Stimulated activated CD8-positive, alpha-beta memory T cell treated with anti-CD3 and anti-CD28 coated beads, Interleukin-7, amount 100 ng/mL, for 48 hours (primary cell): ENCODE measurements at regions not wholly inside any gene's neighbourhood (a gene's known extent, or its start where the extent isn't known, plus 50 kb on each side); places are given as distances from the start of the nearest gene placed in this dataset.
"Not testable (repeated sequence)": the region's sequence is repeated elsewhere in the genome, so short reads cannot be mapped to it uniquely, and the experiment has no call there.

ENCODE experiments used
- DNase-seq, 2 donors: peaks; one replicate each; pipeline ENCODE4 v3.0.0-alpha.2; 2020; ENCODE audit warnings: low read depth in 1 of 2; ENCODE audit errors: extremely low read depth in 1 of 2

DNA sequence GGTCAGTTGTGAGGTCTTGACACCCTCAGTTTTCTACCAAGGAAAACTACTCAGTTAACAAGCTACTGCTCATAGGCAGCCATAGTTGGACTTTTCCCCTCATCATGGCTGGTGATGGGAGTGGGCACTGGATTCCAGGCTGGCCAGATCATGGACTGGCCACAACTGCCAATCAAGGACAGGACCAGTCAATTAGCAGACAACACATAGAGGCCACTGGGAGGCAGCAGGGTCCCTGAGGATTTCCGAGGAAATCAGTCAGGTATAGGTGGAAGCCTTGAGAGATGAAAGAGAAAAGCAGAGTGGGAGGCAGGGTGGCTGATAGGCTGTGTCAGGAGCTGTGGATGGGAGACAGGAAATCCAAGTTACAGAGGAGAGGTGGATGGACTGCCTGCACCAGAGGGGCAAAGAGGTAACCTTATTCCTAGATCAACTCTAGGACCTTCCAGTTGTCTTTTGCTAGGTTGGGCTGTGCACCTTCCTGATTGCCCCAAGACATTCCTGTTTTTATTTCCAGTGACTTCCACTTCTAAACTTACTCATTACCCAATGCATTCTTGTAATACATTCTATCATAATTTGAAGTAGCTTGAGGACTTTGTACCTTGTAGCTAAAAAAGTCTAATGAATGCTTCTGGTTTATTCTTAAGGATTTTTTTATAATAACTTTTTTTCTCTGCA lies 361.8 kb downstream of the KCNRG start:
- no peak for DNase-seq

DNA sequence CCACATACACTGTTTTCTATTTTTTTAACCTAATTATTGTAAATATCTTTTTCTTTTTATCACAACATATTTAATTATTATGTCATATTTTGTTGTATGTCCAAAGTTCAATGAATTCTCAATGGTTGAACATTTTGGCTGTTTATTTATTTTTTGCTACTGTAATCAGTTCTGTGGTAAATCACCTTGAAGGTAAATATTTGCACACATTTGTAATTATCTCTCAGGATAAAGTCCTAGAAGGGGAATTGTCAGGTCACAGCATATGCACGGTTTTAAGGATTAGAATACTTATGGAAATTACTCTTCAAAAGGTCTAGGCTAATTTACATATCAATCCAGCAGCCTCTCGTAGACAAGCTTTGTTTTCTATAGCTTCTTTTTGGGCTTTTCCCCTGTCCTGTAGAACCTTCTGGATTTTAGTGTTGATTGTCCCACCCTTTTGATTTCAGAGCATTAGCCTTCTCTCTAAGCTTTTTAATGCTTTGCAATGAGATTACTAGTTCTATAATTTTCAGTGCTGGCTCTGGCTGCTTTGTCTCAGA lies 362.6 kb downstream of the KCNRG start:
- DNase-seq, result no peak

DNA sequence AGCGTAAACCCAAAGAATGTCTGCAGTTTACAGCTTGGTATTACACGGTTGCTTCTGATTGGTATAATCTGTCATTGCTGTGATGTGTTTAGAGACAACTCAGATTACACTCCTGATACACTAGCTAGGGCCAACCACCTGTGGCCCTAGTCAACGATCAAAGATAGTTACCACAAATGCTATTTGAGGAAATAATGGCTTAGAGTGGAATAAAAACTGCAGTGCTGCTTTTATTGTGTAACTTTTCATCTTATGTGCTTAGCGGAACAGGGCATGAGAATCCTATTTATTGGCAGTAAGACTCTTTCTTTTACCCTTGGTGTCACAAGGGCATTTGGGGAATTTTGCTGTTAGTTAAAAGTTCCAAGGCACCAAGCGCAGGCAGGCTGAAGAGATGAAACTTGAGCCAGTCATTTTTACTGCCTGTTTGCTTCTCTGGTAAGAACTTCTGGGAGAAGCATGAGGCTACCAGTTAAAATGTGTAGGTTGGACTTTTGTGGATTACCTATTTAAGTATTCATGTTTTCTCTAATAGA lies 363.3 kb downstream of the KCNRG start:
- no peak for DNase-seq

DNA sequence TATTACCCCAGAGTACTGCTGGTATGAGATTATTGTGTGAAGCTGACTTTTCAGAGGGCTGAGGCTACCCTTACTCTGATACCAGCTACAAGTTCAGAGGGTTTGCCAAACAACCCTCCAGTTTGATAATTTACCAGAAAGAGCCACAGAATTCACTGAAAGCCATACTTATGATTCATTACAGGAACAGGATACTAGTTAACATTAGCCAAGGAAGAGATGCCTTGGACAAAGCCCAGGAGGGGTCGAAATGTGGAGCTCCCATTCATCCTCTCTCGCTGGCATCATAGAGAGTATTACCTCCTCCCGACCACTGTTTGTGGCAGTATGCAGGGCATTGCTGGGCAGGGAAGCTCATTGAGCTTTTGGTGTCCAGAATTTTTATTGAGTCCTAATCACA lies 364.3 kb downstream of the KCNRG start:
- no peak for DNase-seq

DNA sequence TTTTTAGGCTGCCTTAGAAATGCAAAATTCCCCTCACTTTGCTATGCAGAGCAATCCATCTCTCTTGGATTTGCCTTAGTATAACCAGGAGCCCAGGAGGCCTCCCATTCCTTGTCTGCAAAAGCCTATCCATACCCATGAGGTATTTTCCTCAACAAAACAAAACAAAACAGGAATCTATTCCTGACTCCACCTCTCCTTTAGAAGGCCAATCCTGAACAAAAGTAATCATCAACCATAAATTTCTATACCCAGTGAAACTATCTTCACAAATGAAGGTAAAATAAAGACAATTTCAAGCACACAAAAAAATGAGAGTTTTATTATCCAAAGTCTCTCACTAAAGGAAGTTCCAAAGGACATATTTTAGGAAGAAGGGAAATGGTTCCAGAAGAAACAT lies 365.7 kb downstream of the KCNRG start:
- DNase-seq, result no peak

DNA sequence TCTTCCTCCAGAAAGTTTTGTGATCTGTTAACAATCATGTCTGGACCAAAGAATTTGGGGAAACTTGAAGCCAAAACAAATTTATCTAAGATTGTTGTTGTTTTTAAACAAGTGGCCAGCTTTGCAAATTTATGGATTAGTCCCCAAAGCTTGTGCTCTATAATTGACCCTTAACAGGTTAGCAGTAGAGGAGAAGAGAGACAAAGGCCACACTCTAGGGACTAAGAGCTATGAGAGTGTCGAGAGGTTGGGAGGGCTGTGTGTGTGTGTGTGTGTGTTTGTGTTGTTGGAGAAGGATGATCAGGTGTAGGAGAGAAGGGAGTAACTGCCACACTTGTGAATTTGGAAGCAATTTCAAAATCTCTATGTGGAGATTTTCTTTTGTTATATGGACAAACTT lies 367.3 kb downstream of the KCNRG start:
- no peak for DNase-seq

DNA sequence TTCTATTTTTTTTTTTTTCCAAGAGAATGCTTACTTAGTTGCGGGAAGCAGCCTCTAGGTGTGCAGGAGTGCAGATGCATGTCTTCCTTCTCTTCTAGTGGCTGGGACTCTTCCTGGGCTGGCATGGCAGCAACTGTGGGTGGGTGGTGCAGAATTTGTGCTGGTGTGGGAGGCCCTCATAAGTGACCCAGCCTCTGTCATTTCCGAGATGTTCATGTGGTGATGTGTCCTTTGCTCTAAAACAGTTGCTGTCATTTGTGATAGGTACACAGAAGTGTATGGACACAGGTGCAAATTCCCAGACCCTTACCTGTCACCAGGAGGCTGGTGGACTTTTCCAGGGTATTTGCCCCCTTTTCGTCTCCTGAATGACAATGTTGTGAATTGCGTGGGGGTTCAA lies 367.7 kb downstream of the KCNRG start:
- DNase-seq, result no peak

DNA sequence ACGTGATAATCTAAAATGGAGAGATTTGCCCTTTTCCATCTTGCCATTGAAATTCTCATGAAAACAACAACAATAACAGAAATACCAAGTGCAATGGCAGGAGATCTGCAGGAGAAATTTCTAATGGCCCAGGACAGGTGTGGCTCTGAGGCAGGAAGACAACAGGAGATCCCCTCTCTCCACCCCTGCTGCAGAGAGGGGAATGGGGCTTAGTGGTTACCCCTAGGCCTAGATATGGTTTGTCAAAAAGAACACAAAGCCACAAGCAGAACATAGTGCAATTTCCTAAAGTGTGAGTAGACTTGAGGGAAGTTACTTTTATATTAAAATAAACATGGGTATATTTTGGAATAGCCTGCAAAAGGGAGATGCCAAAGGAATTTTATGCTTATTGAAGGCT lies 369.5 kb downstream of the KCNRG start:
- DNase-seq, result no peak

DNA sequence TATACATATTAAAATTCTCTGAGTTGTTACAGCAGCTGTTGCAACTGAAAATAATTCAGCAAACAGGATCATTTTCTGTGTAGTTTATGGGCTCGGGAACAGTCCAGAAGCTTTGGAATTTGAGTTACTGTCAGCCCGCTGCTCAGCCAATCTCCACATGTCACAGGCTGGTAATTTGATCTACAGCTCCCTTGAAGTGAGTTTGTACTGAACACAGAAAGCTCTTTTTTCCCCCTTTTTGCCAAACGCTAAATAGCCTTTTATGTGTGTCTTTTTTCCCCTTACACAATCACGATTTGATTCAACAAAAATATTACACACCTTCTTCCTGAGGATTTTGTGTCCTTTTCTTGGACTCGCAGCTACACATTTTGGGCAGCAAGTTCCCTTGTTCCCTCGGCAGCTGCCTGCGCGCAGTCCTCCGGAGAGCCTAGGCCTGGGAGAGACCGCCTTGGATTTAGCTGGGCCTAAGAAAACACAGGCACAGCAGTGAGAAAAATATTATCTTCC lies 371.4 kb downstream of the KCNRG start:
- DNase-seq, result no peak

DNA sequence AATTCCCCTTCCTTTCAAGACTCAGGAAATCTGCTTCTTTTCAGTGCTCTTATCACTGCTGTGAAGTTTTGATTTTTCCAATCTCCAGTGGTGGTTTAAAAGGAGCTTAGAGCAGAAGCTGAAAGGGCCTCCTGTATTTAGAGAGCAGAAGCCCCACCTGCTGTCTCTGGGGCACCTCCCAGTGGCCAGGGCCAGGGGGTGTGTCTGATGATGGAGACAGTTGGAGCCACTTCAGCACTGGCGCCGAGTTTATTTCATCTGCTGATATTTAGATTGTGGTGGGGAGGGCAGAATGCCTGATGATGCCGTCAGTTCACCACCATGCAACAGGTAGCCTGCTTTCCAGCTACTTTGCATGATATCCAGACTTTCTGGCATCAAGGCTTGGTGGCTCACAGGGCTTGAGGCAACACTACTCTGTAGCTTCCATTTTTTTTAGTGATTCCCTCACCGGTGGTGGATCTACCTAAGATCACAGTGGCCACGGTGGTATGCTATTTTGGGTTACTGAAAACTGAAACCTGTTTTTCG lies 371.9 kb downstream of the KCNRG start:
- no peak for DNase-seq

DNA sequence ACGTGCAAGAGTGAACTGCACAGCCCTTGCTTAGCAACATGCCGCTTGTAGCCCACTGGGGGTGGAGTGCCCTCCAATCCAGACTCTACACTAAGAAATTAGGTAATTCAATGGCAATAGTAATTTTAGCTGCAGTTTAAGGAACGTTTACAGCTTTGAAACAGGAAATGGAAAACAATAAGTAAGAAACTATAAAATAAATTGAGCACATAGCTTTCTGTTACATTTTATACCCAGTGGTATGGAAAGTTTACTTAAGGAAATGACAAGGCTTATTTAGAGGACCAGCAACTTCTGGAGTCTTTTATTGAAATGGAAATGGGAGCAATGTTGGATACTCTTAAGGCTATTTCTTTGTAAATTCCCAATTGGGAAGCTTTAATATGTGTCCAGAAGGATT lies 373.2 kb downstream of the KCNRG start:
- DNase-seq, result no peak

DNA sequence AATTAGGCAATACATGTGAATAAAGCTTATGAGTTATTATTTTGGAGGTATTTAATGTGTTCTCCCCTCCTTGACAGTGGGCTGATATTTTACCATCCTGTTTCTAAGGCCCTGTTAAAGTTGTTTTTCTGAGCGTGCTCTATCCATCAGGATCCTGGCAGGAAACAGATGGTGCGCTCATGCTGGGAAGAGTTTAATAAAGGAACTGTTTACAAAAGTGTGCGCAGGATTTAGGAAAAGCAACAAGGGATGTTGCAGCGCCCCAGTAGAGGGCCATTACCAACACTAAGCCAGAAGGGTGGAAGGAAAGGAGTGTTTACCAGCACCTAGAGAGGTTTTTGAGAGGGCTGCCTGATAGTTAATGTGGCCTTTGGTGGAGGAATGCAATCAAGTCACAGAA lies 374.5 kb downstream of the KCNRG start:
- no peak for DNase-seq

DNA sequence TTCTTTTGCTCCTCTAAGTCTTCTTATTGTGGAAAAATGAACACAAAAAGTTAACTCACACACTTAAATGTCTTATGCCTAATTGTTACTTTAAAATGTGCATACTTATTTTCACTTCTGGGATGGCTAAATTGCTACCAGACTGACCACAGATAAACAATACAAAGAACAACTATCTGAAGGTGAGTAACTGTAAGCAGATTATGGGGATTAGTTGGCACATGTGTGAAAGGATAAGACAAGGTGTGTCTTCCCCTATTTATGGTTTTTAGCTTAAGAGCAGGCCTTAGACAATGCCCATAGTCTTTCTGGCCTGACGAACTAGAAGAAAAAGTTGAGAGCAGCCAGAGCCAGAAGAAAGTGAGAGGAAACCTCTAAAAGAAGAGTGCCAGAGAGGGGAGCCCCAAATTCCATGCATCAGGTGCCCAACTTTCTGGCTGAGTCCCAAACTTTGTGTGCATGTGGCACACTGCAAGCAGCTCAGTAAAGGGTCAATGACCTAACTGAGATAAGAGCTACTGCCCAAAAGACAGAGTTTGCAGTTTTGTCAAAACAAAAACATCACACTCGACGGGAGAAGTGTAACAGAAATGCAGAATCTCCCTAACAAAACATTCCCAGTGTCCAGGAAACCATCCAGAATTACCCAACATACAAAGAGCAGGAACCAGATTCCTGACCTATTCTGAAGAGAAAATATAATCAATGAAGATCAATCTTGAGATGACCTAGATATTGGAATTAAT lies 375.4 kb downstream of the KCNRG start:
- no peak for DNase-seq

DNA sequence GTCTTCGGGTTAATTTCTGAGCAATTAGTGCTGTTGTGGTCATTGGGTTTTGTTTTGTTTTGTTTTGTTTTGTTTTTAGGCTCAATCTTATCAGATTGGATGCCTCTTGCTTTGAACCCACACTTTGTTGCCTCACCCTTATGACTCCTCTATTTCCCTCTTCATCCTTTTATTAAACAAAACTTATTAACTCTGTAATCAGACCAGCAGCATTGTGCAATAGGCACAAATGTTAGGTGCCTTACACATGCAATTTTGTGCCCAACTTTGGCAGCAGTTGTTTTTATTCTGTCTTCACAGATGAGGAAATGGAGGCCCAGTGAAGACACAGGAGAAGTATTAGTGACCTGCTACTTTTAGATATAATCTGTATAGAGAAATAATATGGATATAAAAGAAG lies 377.7 kb downstream of the KCNRG start:
- DNase-seq, result no peak

DNA sequence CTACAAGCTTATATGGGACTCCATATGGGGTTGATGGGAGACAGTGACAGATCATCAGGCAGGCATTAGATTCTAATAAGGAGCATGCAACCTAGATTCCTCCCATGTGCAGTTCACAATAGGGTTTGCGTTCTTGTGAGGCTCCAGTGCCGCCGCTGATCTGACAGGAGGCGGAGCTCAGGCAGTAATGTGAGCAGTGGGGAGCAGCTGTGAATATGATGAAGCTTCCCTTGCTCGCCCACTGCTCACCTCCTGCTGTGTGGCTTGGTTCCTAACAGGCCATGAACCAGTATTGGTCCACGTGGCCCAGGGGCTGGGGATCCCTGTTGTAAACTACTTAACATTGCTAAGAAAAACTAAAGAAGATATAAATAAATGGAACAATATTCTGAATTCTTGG lies 378.4 kb downstream of the KCNRG start:
- no peak for DNase-seq

DNA sequence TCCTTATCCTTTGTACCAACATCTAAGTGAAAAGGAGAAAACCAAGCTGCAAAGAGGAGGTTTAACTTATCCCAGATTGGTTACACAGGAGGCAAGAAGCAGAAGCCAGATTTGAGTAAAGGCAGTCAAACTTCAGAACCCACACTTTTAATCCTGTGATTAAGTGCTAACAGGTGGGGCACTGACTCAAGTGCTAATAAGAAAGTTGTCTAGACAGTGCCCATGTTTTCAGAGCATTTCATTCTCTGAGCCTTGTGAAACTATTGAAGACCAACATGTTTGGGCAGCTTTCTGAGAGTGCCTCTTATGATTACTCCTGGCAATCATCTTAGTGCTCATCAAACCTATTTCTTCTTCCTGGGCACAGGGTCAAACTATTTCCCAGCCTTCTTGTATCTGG lies 380.8 kb downstream of the KCNRG start:
- DNase-seq, result no peak

DNA sequence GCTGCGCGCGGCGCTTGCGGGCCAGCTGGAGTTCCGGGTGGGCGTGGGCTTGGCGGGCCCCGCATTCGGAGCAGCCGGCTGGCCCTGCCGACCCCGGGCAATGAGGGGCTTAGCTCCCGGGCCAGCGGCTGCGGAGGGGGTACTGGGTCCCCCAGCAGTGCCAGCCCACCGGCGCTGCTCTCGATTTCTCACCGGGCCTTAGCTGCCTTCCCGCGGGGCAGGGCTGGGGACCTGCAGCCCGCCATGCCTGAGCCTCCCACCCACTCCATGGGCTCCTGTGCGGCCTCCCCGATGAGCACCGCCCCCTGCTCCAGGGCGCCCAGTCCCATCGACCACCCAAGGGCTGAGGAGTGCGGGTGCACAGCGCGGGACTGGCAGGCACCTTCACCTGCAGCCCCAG lies 381.4 kb downstream of the KCNRG start:
- DNase-seq, result not testable (repeated sequence)

DNA sequence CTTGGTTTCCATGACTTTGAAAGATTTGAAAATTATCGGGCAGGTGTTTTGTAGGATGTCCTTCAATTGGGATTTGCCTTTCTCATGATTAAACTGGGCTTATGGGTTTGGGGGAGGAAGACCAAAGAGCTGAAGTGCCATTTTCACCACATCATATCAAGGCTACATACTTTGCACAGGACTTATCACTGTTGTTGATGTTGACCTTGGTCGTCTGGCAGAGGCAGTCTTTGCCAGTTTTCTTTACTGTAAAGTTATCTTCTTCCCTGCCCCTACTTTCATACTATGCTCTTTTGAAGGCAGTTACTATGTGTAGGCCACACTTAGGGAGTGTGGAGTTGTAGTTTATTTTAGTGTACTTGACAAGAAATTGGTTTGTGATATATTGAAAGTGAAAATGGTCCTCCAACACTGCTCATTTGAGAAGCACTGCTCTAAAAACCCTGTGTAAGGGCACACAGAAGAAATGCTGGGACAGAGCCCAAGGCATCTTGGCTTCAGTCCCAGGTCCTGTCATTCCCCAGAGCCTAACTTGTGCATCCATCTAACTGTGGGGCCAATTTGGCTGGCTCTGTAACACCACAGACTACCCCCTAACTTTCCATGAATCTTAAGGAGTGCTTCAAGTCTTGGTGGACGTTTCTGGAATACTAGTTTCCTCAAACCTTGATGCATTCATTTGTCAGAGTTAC lies 384.9 kb downstream of the KCNRG start:
- no peak for DNase-seq

DNA sequence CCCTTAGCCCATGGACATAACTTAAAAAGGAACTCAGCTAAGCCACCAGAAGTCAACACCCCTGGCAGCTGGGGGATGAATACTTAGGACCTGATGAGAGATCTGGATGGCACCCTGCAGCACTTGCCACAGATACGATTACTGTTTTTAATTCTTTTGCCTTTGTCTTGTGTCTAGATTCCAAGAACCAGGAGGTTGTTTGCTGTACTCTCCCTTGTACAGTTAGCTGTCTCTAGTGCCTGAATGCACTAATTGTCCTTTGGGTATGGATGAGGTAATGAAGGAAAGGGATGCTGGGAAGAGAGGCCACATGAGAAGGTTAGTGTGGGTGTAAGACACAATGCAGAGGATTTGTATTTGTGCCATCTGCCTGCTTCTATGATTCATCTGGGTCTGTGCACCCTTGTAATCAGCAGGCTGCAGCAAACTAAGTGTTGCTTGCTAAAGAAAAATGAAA lies 385.8 kb downstream of the KCNRG start:
- DNase-seq, result no peak

DNA sequence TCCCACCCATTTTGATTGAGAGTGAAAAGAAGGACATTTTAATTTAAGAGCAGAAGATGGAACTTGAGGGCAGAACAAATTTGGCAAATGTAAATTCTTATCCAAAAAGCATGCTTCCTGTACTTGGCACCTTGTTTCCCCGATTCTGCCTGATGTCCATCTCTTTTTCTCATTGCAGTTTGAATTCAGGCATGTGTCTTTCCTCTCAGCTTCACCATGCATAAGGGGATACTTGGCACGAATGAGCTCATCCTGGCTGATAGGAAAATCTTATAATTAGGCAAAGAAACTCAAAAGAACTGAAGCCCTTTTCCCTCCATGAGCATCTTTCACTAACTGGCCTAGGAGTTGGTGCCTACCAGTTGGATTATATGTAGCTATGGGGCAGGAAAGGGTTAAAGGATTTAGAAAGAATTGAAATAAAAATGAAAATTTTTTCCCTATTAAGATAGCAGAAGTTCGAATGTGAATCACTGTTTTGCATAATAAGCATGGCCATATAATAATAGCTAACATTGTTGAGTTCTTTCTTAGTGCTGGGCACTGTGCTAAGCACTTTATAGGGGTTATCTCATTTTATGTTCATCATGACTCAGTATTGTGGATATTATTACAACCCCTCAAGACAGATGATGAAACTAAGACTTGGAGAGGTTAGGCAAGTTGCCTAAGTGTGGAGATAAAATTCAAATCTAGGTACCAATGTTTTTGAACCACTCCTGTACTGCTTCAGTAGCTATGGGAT lies 386.6 kb downstream of the KCNRG start:
- DNase-seq, result no peak
